ENCODE measurements at regions not wholly inside any gene's neighbourhood (a gene's known extent, or its start where the extent isn't known, plus 50 kb on each side); places are given as distances from the start of the nearest gene placed in this dataset.

GRCh38 chr12:111048991-111049390, 128.6 kb upstream of the MYL2 start:
- Histone ChIP-seq H3K27ac (no peak overlapping the region), H3K27me3 (replicated peaks) (no peaks in the 10 kb centered on the region), H3K36me3 (replicated peaks) (no peaks in the 10 kb centered on the region), H3K4me3 (ENCODE audit: low read depth, low read length) (no peak overlapping the region)
- in situ Hi-C loops (cut with HindIII; ENCODE audit: low pct_ligation_motif_present, low sequenced_read_pairs) = no loop called here
- DNase-seq = no peak
- TF ChIP-seq, protein P1, sequence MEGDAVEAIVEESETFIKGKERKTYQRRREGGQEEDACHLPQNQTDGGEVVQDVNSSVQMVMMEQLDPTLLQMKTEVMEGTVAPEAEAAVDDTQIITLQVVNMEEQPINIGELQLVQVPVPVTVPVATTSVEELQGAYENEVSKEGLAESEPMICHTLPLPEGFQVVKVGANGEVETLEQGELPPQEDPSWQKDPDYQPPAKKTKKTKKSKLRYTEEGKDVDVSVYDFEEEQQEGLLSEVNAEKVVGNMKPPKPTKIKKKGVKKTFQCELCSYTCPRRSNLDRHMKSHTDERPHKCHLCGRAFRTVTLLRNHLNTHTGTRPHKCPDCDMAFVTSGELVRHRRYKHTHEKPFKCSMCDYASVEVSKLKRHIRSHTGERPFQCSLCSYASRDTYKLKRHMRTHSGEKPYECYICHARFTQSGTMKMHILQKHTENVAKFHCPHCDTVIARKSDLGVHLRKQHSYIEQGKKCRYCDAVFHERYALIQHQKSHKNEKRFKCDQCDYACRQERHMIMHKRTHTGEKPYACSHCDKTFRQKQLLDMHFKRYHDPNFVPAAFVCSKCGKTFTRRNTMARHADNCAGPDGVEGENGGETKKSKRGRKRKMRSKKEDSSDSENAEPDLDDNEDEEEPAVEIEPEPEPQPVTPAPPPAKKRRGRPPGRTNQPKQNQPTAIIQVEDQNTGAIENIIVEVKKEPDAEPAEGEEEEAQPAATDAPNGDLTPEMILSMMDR (IDR thresholded peaks at IDR 0.05; ENCODE audit: low read depth, low read length, missing control alignments) = no peak

- Histone ChIP-seq H3K27me3 (replicated peaks) (no peaks in the 10 kb centered on the region), H3K27ac (no peak overlapping the region), H3K36me3 (replicated peaks) (no peaks in the 10 kb centered on the region), H3K4me3 (ENCODE audit: low read depth, low read length) (no peak overlapping the region)
- no peak for DNase-seq
- in situ Hi-C loops (cut with HindIII; ENCODE audit: low pct_ligation_motif_present, low sequenced_read_pairs) = no loop called here
- TF ChIP-seq, protein P1 (IDR thresholded peaks at IDR 0.05; ENCODE audit: low read depth, low read length, missing control alignments) = no peak
These were observed 126.5 kb upstream of the MYL2 start for GRCh38 chr12:111046896-111047295.

DNA sequence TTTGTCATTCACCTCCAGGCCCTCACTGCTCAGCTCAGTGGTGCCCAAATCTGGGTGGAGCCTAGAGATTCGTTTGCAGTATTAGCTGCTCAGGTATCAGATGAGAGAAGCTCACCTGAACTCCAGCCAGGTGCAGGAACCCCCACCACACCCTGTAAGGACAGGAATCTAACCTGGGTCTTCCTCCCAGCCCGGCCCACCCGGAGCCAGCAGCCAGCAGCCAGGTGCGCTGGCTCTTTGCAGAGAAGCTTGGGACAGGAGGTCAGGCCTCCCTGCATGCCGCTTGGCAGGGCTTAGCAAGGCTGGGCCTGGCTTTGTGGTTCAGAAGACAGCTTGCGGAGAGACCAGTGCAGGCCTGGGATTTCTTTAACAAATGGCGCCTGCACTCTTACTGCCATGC, 125.6 kb upstream of the MYL2 start:
- Histone ChIP-seq H3K27me3 (replicated peaks) (no peaks in the 10 kb centered on the region), H3K27ac (no peak overlapping the region), H3K36me3 (replicated peaks) (no peaks in the 10 kb centered on the region), H3K4me3 (ENCODE audit: low read depth, low read length) (no peak overlapping the region)
- TF ChIP-seq, protein P1 (IDR thresholded peaks at IDR 0.05; ENCODE audit: low read depth, low read length, missing control alignments) = no peak
- in situ Hi-C loops (cut with HindIII; ENCODE audit: low pct_ligation_motif_present, low sequenced_read_pairs) = no loop called here
- no peak for DNase-seq

GRCh38 chr12:111041091-111041490, 120.7 kb upstream of the MYL2 start:
- no peak for DNase-seq
- no peak overlapping the region for H3K4me3 ChIP-seq (ENCODE audit: low read depth, low read length)
- H3K27me3 ChIP-seq (replicated peaks) = peaks cover 14% of the 10 kb centered on the region
- in situ Hi-C loops (cut with HindIII; ENCODE audit: low pct_ligation_motif_present, low sequenced_read_pairs) = no loop called here
- H3K36me3 ChIP-seq (replicated peaks) = no peaks in the 10 kb centered on the region
- no peak overlapping the region for H3K27ac ChIP-seq
- TF ChIP-seq, protein P1 (IDR thresholded peaks at IDR 0.05; ENCODE audit: low read depth, low read length, missing control alignments) = no peak

GRCh38 chr12:111040690-111041089, 120.3 kb upstream of the MYL2 start:
- no peaks in the 10 kb centered on the region for H3K36me3 ChIP-seq (replicated peaks)
- in situ Hi-C loops (cut with HindIII; ENCODE audit: low pct_ligation_motif_present, low sequenced_read_pairs) = no loop called here
- H3K27me3 ChIP-seq (replicated peaks) = peaks cover 18% of the 10 kb centered on the region
- H3K4me3 ChIP-seq (ENCODE audit: low read depth, low read length) = no peak overlapping the region
- H3K27ac ChIP-seq = no peak overlapping the region
- TF ChIP-seq, protein P1 (IDR thresholded peaks at IDR 0.05; ENCODE audit: low read depth, low read length, missing control alignments) = no peak
- DNase-seq = no peak

GRCh38 chr12:111038941-111039340, 118.6 kb upstream of the MYL2 start:
- Histone ChIP-seq H3K27ac (no peak overlapping the region), H3K36me3 (replicated peaks) (no peaks in the 10 kb centered on the region), H3K4me3 (ENCODE audit: low read depth, low read length) (no peak overlapping the region), H3K27me3 (replicated peaks) (peaks cover 32% of the 10 kb centered on the region)
- TF ChIP-seq, protein P1 (IDR thresholded peaks at IDR 0.05; ENCODE audit: low read depth, low read length, missing control alignments) = no peak
- in situ Hi-C loops (cut with HindIII; ENCODE audit: low pct_ligation_motif_present, low sequenced_read_pairs) = no loop called here
- DNase-seq = no peak

All from brain microvascular endothelial cell (primary cell).